MM.1S (cell line): ENCODE measurements at regions not wholly inside any gene's neighbourhood (a gene's known extent, or its start where the extent isn't known, plus 50 kb on each side); places are given as distances from the start of the nearest gene placed in this dataset.

Experiments
- DNase-seq: peaks from one replicate; pipeline ENCODE4 v3.0.0-alpha.2; 2015
- H2AFZ ChIP-seq: fragments of 300-600 bp; sonication (generic); 2 replicates; pipeline ENCODE4 v1.6.0; 2016; ENCODE audit warnings: antibody characterized with exemption, low read length
- H3F3A ChIP-seq: fragments of 300-600 bp; sonication (generic); 2 replicates; pipeline ENCODE4 v1.6.1; 2016; ENCODE audit warnings: mild to moderate bottlenecking, antibody characterized with exemption, low read length, moderate library complexity, mixed read lengths; ENCODE audit not compliant: insufficient read depth
- H3K27ac ChIP-seq: fragments of 300-600 bp; sonication (generic); 2 replicates; pipeline ENCODE4 v1.5.1; 2016; ENCODE audit warnings: mild to moderate bottlenecking, low read length
- H3K27me3 ChIP-seq: fragments of 300-600 bp; sonication (generic); replicated peaks from 2 replicates; pipeline ENCODE4 v1.6.0; 2016; ENCODE audit warnings: low read length; ENCODE audit not compliant: insufficient read depth
- H3K36me3 ChIP-seq: fragments of 300-600 bp; sonication (generic); replicated peaks from 2 replicates; pipeline ENCODE4 v1.6.1; 2016; ENCODE audit warnings: mild to moderate bottlenecking, low read length, mixed read lengths; ENCODE audit not compliant: insufficient read depth
- H3K4me1 ChIP-seq: fragments of 300-600 bp; sonication (generic); 2 replicates; pipeline ENCODE4 v1.6.1; 2016; ENCODE audit warnings: low read length, mixed read lengths
- H3K4me2 ChIP-seq: fragments of 300-600 bp; sonication (generic); 2 replicates; pipeline ENCODE4 v1.6.0; 2016; ENCODE audit warnings: low read depth, low read length
- H3K4me3 ChIP-seq: fragments of 300-600 bp; sonication (generic); 2 replicates; pipeline ENCODE4 v1.5.1; 2016; ENCODE audit warnings: low read length, mixed read lengths
- H3K79me2 ChIP-seq: fragments of 300-600 bp; sonication (generic); 2 replicates; pipeline ENCODE4 v1.6.1; 2016; ENCODE audit warnings: mixed run types, low read length, mixed read lengths
- H3K9ac ChIP-seq: fragments of 300-600 bp; sonication (generic); 2 replicates; pipeline ENCODE4 v1.6.1; 2016; ENCODE audit warnings: low read length, mixed read lengths
- H3K9me2 ChIP-seq: fragments of 300-600 bp; sonication (generic); replicated peaks from 2 replicates; pipeline ENCODE4 v1.6.1; 2016; ENCODE audit warnings: mild to moderate bottlenecking, low read length, mixed read lengths; ENCODE audit not compliant: insufficient read depth
- H3K9me3 ChIP-seq: fragments of 300-600 bp; sonication (generic); replicated peaks from 2 replicates; pipeline ENCODE4 v1.6.1; 2016; ENCODE audit warnings: mild to moderate bottlenecking, low read length, mixed read lengths; ENCODE audit not compliant: insufficient read depth
- H4K20me1 ChIP-seq: fragments of 300-600 bp; sonication (generic); 2 replicates; pipeline ENCODE4 v1.6.1; 2016; ENCODE audit warnings: mild to moderate bottlenecking, low read length, moderate library complexity, mixed read lengths; ENCODE audit not compliant: insufficient read depth
- EZH2 ChIP-seq: fragments of 300-600 bp; sonication (generic); optimal IDR thresholded peaks from 2 replicates; pipeline ENCODE3; 2017; ENCODE audit warnings: low read depth, mild to moderate bottlenecking, antibody characterized with exemption, low read length, mixed read lengths
- EZH2phosphoT487 ChIP-seq: fragments of 300-600 bp; sonication (generic); IDR thresholded peaks from 2 replicates; pipeline ENCODE4 v1.6.1; 2018; ENCODE audit warnings: antibody characterized with exemption, low read length
- TF ChIP-seq, protein P1 (sequence below): fragments of 300-600 bp; sonication (generic); IDR thresholded peaks from 2 replicates; pipeline ENCODE4 v1.5.1; 2016; ENCODE audit warnings: antibody characterized with exemption, low read length, mixed read lengths

GRCh38 chr19:5253406-5254110, 87.1 kb downstream of the PTPRS start:
- Histone ChIP-seq H3K4me2 (no peak overlapping the region), H3K79me2 (no peaks in the 10 kb centered on the region), H3K27ac (no peak overlapping the region), H3K27me3 (peaks cover 86% of the 10 kb centered on the region), H3K4me3 (no peak overlapping the region), H3F3A (no peaks in the 10 kb centered on the region), H3K4me1 (no peaks in the 10 kb centered on the region), H4K20me1 (no peaks in the 10 kb centered on the region), H3K9me3 (no peaks in the 10 kb centered on the region), H3K9ac (no peak overlapping the region), H2AFZ (no peak overlapping the region), H3K9me2 (no peaks in the 10 kb centered on the region), H3K36me3 (no peaks in the 10 kb centered on the region)
- DNase-seq = no peak
- TF ChIP-seq EZH2 (no peak), EZH2phosphoT487 (no peak)
- TF ChIP-seq, protein P1, sequence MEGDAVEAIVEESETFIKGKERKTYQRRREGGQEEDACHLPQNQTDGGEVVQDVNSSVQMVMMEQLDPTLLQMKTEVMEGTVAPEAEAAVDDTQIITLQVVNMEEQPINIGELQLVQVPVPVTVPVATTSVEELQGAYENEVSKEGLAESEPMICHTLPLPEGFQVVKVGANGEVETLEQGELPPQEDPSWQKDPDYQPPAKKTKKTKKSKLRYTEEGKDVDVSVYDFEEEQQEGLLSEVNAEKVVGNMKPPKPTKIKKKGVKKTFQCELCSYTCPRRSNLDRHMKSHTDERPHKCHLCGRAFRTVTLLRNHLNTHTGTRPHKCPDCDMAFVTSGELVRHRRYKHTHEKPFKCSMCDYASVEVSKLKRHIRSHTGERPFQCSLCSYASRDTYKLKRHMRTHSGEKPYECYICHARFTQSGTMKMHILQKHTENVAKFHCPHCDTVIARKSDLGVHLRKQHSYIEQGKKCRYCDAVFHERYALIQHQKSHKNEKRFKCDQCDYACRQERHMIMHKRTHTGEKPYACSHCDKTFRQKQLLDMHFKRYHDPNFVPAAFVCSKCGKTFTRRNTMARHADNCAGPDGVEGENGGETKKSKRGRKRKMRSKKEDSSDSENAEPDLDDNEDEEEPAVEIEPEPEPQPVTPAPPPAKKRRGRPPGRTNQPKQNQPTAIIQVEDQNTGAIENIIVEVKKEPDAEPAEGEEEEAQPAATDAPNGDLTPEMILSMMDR = no peak

- Histone ChIP-seq H3K4me1 (no peaks in the 10 kb centered on the region; the same call in 1 of the 2 replicates), H2AFZ (no peak overlapping the region), H3K27me3 (peaks cover 84% of the 10 kb centered on the region), H3K27ac (no peak overlapping the region), H3K79me2 (no peaks in the 10 kb centered on the region), H3K4me2 (no peak overlapping the region), H3K9me3 (no peaks in the 10 kb centered on the region), H4K20me1 (no peaks in the 10 kb centered on the region), H3K36me3 (no peaks in the 10 kb centered on the region), H3F3A (peaks cover 3% of the 10 kb centered on the region; the same call in 1 of the 2 replicates), H3K9me2 (no peaks in the 10 kb centered on the region), H3K4me3 (no peak overlapping the region), H3K9ac (no peak overlapping the region)
- no peak for DNase-seq
- TF ChIP-seq, protein P1 = no peak
- TF ChIP-seq EZH2 (no peak), EZH2phosphoT487 (no peak)
These were observed 89.2 kb downstream of the PTPRS start for GRCh38 chr19:5251096-5252065.

GRCh38 chr19:5250127-5250659, 90.4 kb downstream of the PTPRS start:
- Histone ChIP-seq H3K36me3 (no peaks in the 10 kb centered on the region), H3K27ac (no peak overlapping the region), H3K4me2 (no peak overlapping the region), H3K4me3 (no peak overlapping the region), H3K9me2 (no peaks in the 10 kb centered on the region), H3F3A (peaks cover 11% of the 10 kb centered on the region; the same call in 1 of the 2 replicates), H3K27me3 (peaks cover 84% of the 10 kb centered on the region), H3K9me3 (no peaks in the 10 kb centered on the region), H4K20me1 (no peaks in the 10 kb centered on the region), H3K9ac (no peak overlapping the region), H3K4me1 (peaks cover 6% of the 10 kb centered on the region), H2AFZ (no peak overlapping the region), H3K79me2 (no peaks in the 10 kb centered on the region)
- DNase-seq = no peak
- peak; percentile 65 for TF ChIP-seq EZH2
- TF ChIP-seq, protein P1 = no peak
